HUES48 (cell line): ENCODE measurements at regions not wholly inside any gene's neighbourhood (a gene's known extent, or its start where the extent isn't known, plus 50 kb on each side); places are given as distances from the start of the nearest gene placed in this dataset.

ENCODE experiments used
- H3K27ac ChIP-seq: one replicate; pipeline ENCODE4 v1.7.0; 2013; ENCODE audit warnings: low read depth, low read length, inconsistent platforms
- H3K27me3 ChIP-seq: 2 replicates; pipeline ENCODE4 v1.6.1; 2013; ENCODE audit warnings: mild to moderate bottlenecking, low read length; ENCODE audit not compliant: control insufficient read depth, insufficient read depth
- H3K36me3 ChIP-seq: 2 replicates; pipeline ENCODE4 v1.6.1; 2013; ENCODE audit warnings: low read length; ENCODE audit not compliant: control insufficient read depth, insufficient read depth
- H3K4me1 ChIP-seq: 2 replicates; pipeline ENCODE4 v1.6.1; 2013; ENCODE audit warnings: mild to moderate bottlenecking, low read length; ENCODE audit not compliant: control insufficient read depth, insufficient read depth
- H3K4me3 ChIP-seq: 2 replicates; pipeline ENCODE4 v1.5.1; 2013; ENCODE audit warnings: mild to moderate bottlenecking, low read depth, low read length
- H3K9ac ChIP-seq: 2 replicates; pipeline ENCODE4 v1.6.1; 2013; ENCODE audit warnings: mild to moderate bottlenecking, low read depth, low read length, moderate library complexity
- H3K9me3 ChIP-seq: 2 replicates; pipeline ENCODE4 v1.6.1; 2013; ENCODE audit warnings: low read length; ENCODE audit not compliant: control insufficient read depth, insufficient read depth

GRCh38 chr4:184288451-184289178, 70.9 kb upstream of the ENPP6 start:
- Histone ChIP-seq H3K27ac (no peak overlapping the region), H3K4me1 (peaks cover 16% of the 10 kb centered on the region), H3K4me3 (no peak overlapping the region)

GRCh38 chr4:184287697-184288255, 70.1 kb upstream of the ENPP6 start:
- peaks cover 16% of the 10 kb centered on the region for H3K4me1 ChIP-seq
- no peak overlapping the region for H3K4me3 ChIP-seq
- no peaks in the 10 kb centered on the region for H3K27me3 ChIP-seq
- H3K36me3 ChIP-seq = no peaks in the 10 kb centered on the region
- no peak overlapping the region for H3K9ac ChIP-seq
- no peaks in the 10 kb centered on the region for H3K9me3 ChIP-seq
- H3K27ac ChIP-seq = no peak overlapping the region

More at GRCh38 chr4:184288451-184289178, 70.9 kb upstream of the ENPP6 start:
- no peaks in the 10 kb centered on the region for H3K36me3 ChIP-seq
- H3K27me3 ChIP-seq = no peaks in the 10 kb centered on the region
- H3K9me3 ChIP-seq = no peaks in the 10 kb centered on the region
- H3K9ac ChIP-seq = no peak overlapping the region

GRCh38 chr4:184286358-184286757, 68.7 kb upstream of the ENPP6 start:
- no peaks in the 10 kb centered on the region for H3K9me3 ChIP-seq
- no peak overlapping the region for H3K4me3 ChIP-seq
- peaks cover 16% of the 10 kb centered on the region for H3K4me1 ChIP-seq
- no peak overlapping the region for H3K27ac ChIP-seq
- no peak overlapping the region for H3K9ac ChIP-seq
- H3K27me3 ChIP-seq = no peaks in the 10 kb centered on the region
- no peaks in the 10 kb centered on the region for H3K36me3 ChIP-seq

- H3K36me3 ChIP-seq = no peaks in the 10 kb centered on the region
- no peak overlapping the region for H3K4me3 ChIP-seq
- no peaks in the 10 kb centered on the region for H3K9me3 ChIP-seq
- no peak overlapping the region for H3K9ac ChIP-seq
- peaks cover 16% of the 10 kb centered on the region for H3K4me1 ChIP-seq
- H3K27me3 ChIP-seq = no peaks in the 10 kb centered on the region
- H3K27ac ChIP-seq = no peak overlapping the region
Measured at GRCh38 chr4:184284742-184285141, 67.1 kb upstream of the ENPP6 start.

- H3K36me3 ChIP-seq = no peaks in the 10 kb centered on the region
- no peak overlapping the region for H3K27ac ChIP-seq
- peaks cover 16% of the 10 kb centered on the region for H3K4me1 ChIP-seq
- H3K9ac ChIP-seq = no peak overlapping the region
- H3K9me3 ChIP-seq = no peaks in the 10 kb centered on the region
- no peak overlapping the region for H3K4me3 ChIP-seq
- H3K27me3 ChIP-seq = no peaks in the 10 kb centered on the region
Measured at GRCh38 chr4:184284336-184284690, 66.6 kb upstream of the ENPP6 start.

GRCh38 chr4:184283659-184284335, 66.1 kb upstream of the ENPP6 start:
- no peak overlapping the region for H3K4me3 ChIP-seq
- H3K9ac ChIP-seq = no peak overlapping the region
- no peaks in the 10 kb centered on the region for H3K36me3 ChIP-seq
- no peaks in the 10 kb centered on the region for H3K27me3 ChIP-seq
- no peak overlapping the region for H3K27ac ChIP-seq
- H3K4me1 ChIP-seq = peaks cover 14% of the 10 kb centered on the region
- no peaks in the 10 kb centered on the region for H3K9me3 ChIP-seq

GRCh38 chr4:184282895-184283654, 65.4 kb upstream of the ENPP6 start:
- Histone ChIP-seq H3K27ac (no peak overlapping the region), H3K36me3 (no peaks in the 10 kb centered on the region), H3K9ac (no peak overlapping the region), H3K9me3 (no peaks in the 10 kb centered on the region), H3K27me3 (no peaks in the 10 kb centered on the region), H3K4me3 (no peak overlapping the region), H3K4me1 (peaks cover 7% of the 10 kb centered on the region)

GRCh38 chr4:184282251-184282713, 64.6 kb upstream of the ENPP6 start:
- no peaks in the 10 kb centered on the region for H3K36me3 ChIP-seq
- no peak overlapping the region for H3K9ac ChIP-seq
- no peak overlapping the region for H3K27ac ChIP-seq
- H3K9me3 ChIP-seq = peaks cover 5% of the 10 kb centered on the region; the same call in 1 of the 2 replicates
- H3K4me3 ChIP-seq = no peak overlapping the region
- H3K4me1 ChIP-seq = no peaks in the 10 kb centered on the region
- no peaks in the 10 kb centered on the region for H3K27me3 ChIP-seq

GRCh38 chr4:184281231-184282139, 63.8 kb upstream of the ENPP6 start:
- Histone ChIP-seq H3K9ac (no peak overlapping the region), H3K27ac (no peak overlapping the region), H3K9me3 (peaks cover 12% of the 10 kb centered on the region; the same call in 1 of the 2 replicates), H3K4me3 (no peak overlapping the region), H3K4me1 (no peaks in the 10 kb centered on the region), H3K27me3 (no peaks in the 10 kb centered on the region), H3K36me3 (no peaks in the 10 kb centered on the region)

- no peaks in the 10 kb centered on the region for H3K4me1 ChIP-seq
- H3K9ac ChIP-seq = no peak overlapping the region
- no peaks in the 10 kb centered on the region for H3K36me3 ChIP-seq
- H3K27me3 ChIP-seq = no peaks in the 10 kb centered on the region
- no peak overlapping the region for H3K4me3 ChIP-seq
- H3K9me3 ChIP-seq = peaks cover 19% of the 10 kb centered on the region; the same call in 1 of the 2 replicates
- H3K27ac ChIP-seq = no peak overlapping the region
Measured at GRCh38 chr4:184280591-184281071, 63.0 kb upstream of the ENPP6 start.
